Astrocyte (in vitro differentiated cells and primary cell): ENCODE measurements at regions not wholly inside any gene's neighbourhood (a gene's known extent, or its start where the extent isn't known, plus 50 kb on each side); places are given as distances from the start of the nearest gene placed in this dataset.

Source experiments
- DNase-seq: peaks from one replicate; pipeline ENCODE4 v3.0.0-alpha.2; 2010; ENCODE audit warnings: low read depth
- FAIRE-seq: peaks from 2 replicates; lab custom pipeline; 2011; peaks lifted over from hg19 to GRCh38; lab: Jason Lieb, UNC
- H2AFZ ChIP-seq: 2 replicates; pipeline ENCODE4 v1.6.0; 2012; ENCODE audit warnings: low read depth, low read length, inconsistent platforms
- H3K27ac ChIP-seq: 2 replicates; pipeline ENCODE4 v1.5.1; 2011; ENCODE audit warnings: low read depth, low read length, inconsistent platforms
- H3K27me3 ChIP-seq: 2 replicates; pipeline ENCODE4 v1.6.0; 2011; ENCODE audit warnings: low read length, inconsistent platforms; ENCODE audit not compliant: insufficient read depth
- H3K36me3 ChIP-seq: 2 replicates; pipeline ENCODE4 v1.5.1; 2011; ENCODE audit warnings: low read length, inconsistent platforms; ENCODE audit not compliant: insufficient read depth
- H3K4me1 ChIP-seq: 2 replicates; pipeline ENCODE4 v1.5.1; 2011; ENCODE audit warnings: low read length, inconsistent platforms; ENCODE audit not compliant: insufficient read depth
- H3K4me2 ChIP-seq: 2 replicates; pipeline ENCODE4 v1.6.0; 2012; ENCODE audit warnings: low read length, inconsistent platforms
- H3K4me3 ChIP-seq: 2 replicates; pipeline ENCODE4 v1.5.1; 2011; ENCODE audit warnings: low read depth, mild to moderate bottlenecking, low read length, inconsistent platforms; ENCODE audit not compliant: insufficient read depth
- H3K79me2 ChIP-seq: 2 replicates; pipeline ENCODE4 v1.6.0; 2012; ENCODE audit warnings: mild to moderate bottlenecking, low read length, inconsistent platforms; ENCODE audit not compliant: insufficient read depth
- H3K9ac ChIP-seq: 2 replicates; pipeline ENCODE4 v1.6.0; 2012; ENCODE audit warnings: mild to moderate bottlenecking, low read length, inconsistent platforms
- H3K9me3 ChIP-seq: 2 replicates; pipeline ENCODE4 v1.5.1; 2012; ENCODE audit warnings: low read depth, mild to moderate bottlenecking, low read length, inconsistent platforms; ENCODE audit not compliant: insufficient read depth
- H4K20me1 ChIP-seq: 2 replicates; pipeline ENCODE4 v1.6.0; 2012; ENCODE audit warnings: low read length, inconsistent platforms; ENCODE audit not compliant: insufficient read depth
- H3K27ac Mint-ChIP-seq: one replicate; pipeline ENCODE4 v1.8.0; 2021; ENCODE audit warnings: mild to moderate bottlenecking, mixed read lengths; ENCODE audit not compliant: unreplicated experiment
- H3K27me3 Mint-ChIP-seq: one replicate; pipeline ENCODE4 v1.8.0; 2021; ENCODE audit warnings: low read depth, mixed read lengths; ENCODE audit not compliant: unreplicated experiment
- H3K36me3 Mint-ChIP-seq: one replicate; pipeline ENCODE4 v1.8.0; 2021; ENCODE audit warnings: low read depth, mixed read lengths; ENCODE audit not compliant: unreplicated experiment
- H3K4me1 Mint-ChIP-seq: one replicate; pipeline ENCODE4 v1.8.0; 2021; ENCODE audit warnings: low read depth, mixed read lengths; ENCODE audit not compliant: unreplicated experiment
- H3K4me3 Mint-ChIP-seq: one replicate; pipeline ENCODE4 v1.8.0; 2021; ENCODE audit warnings: mild to moderate bottlenecking, moderate library complexity, mixed read lengths; ENCODE audit not compliant: unreplicated experiment
- H3K9me3 Mint-ChIP-seq: one replicate; pipeline ENCODE4 v1.8.0; 2021; ENCODE audit warnings: mild to moderate bottlenecking, mixed read lengths; ENCODE audit not compliant: unreplicated experiment
- CTCF ChIP-seq: IDR thresholded peaks from 2 replicates; pipeline ENCODE4 v1.5.1; 2011; ENCODE audit warnings: low read depth, mild to moderate bottlenecking, inconsistent platforms, low read length, moderate library complexity; ENCODE audit not compliant: insufficient read depth
- EZH2 ChIP-seq: IDR thresholded peaks from 2 replicates; pipeline ENCODE4 v1.6.1; 2012; ENCODE audit warnings: mild to moderate bottlenecking, low read length, inconsistent platforms; ENCODE audit not compliant: insufficient read depth

- H3K27ac ChIP-seq = peak overlapping the region; percentile 72
- no peak for TF ChIP-seq CTCF
- TF ChIP-seq EZH2 = no peak
- H3K79me2 ChIP-seq = no peaks in the 10 kb centered on the region
- H3K9ac ChIP-seq = peak overlapping the region; percentile 31
- FAIRE-seq = no peak
- H3K4me3 Mint-ChIP-seq = no peak overlapping the region
- peak overlapping the region; percentile 63 for H3K27ac Mint-ChIP-seq
- no peaks in the 10 kb centered on the region for H3K9me3 ChIP-seq
- peaks cover 1% of the 10 kb centered on the region for H3K9me3 Mint-ChIP-seq
- no peaks in the 10 kb centered on the region for H3K36me3 ChIP-seq
- H4K20me1 ChIP-seq = no peaks in the 10 kb centered on the region
- peak overlapping the region; percentile 50 for H3K4me2 ChIP-seq
- H3K4me1 Mint-ChIP-seq = peaks cover 19% of the 10 kb centered on the region
- peaks cover 17% of the 10 kb centered on the region for H3K4me1 ChIP-seq
- H3K4me3 ChIP-seq = no peak overlapping the region
- no peaks in the 10 kb centered on the region for H3K27me3 ChIP-seq
- H2AFZ ChIP-seq = peak overlapping the region; percentile 24
- no peaks in the 10 kb centered on the region for H3K36me3 Mint-ChIP-seq
- H3K27me3 Mint-ChIP-seq = no peaks in the 10 kb centered on the region
- DNase-seq = no peak
Measured at GRCh38 chr2:66888246-66888645, 453.3 kb downstream of the MEIS1 start.

GRCh38 chr2:66888791-66889631 is 454.1 kb downstream of the MEIS1 start:
- no peaks in the 10 kb centered on the region for H3K27me3 Mint-ChIP-seq
- H3K4me2 ChIP-seq = peak overlapping the region; percentile 50

More at GRCh38 chr2:66888791-66889631, 454.1 kb downstream of the MEIS1 start:
- H3K27ac ChIP-seq = peak overlapping the region; percentile 72
- peaks cover 17% of the 10 kb centered on the region for H3K4me1 ChIP-seq
- no peaks in the 10 kb centered on the region for H3K9me3 ChIP-seq
- Mint-ChIP-seq H3K4me3 (no peak overlapping the region), H3K36me3 (no peaks in the 10 kb centered on the region), H3K27ac (peak overlapping the region; percentile 88), H3K9me3 (no peaks in the 10 kb centered on the region), H3K4me1 (peaks cover 19% of the 10 kb centered on the region)
- peak; percentile 100 for DNase-seq
- TF ChIP-seq CTCF (no peak), EZH2 (no peak)
- H3K9ac ChIP-seq = peak overlapping the region; percentile 31
- no peak overlapping the region for H3K4me3 ChIP-seq
- no peaks in the 10 kb centered on the region for H3K27me3 ChIP-seq
- H2AFZ ChIP-seq = peak overlapping the region; percentile 24
- peak; percentile 80 for FAIRE-seq
- H3K36me3 ChIP-seq = no peaks in the 10 kb centered on the region
- no peaks in the 10 kb centered on the region for H3K79me2 ChIP-seq
- H4K20me1 ChIP-seq = no peaks in the 10 kb centered on the region
